ENCODE measurements at regions not wholly inside any gene's neighbourhood (a gene's known extent, or its start where the extent isn't known, plus 50 kb on each side); places are given as distances from the start of the nearest gene placed in this dataset.
"Not testable (repeated sequence)": the region's sequence is repeated elsewhere in the genome, so short reads cannot be mapped to it uniquely, and the experiment has no call there.

GRCh38 chr18:23311351-23312121 lies 141.6 kb upstream of the RIOK3 start:
- DNase-seq: no peak

DNA sequence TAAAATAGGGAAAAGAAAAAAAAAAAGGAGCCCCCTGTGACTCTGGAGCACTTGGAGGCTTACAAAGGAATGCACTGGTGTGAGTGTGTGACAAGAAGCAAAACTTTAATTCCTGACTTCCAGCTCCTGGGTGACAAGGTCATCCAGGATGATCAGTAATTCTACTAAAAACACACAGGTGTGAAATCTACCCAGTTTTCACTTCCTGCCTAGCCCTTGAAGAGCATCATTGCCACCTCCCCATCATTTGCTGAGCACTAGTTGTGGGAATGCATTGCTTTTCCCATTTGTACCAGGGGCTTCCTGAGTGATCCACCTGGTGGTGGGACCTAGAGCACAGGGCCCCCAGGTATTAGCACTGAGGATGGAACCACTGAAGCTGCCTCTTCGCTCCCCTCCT lies 139.7 kb upstream of the RIOK3 start:
- DNase-seq: no peak

DNA sequence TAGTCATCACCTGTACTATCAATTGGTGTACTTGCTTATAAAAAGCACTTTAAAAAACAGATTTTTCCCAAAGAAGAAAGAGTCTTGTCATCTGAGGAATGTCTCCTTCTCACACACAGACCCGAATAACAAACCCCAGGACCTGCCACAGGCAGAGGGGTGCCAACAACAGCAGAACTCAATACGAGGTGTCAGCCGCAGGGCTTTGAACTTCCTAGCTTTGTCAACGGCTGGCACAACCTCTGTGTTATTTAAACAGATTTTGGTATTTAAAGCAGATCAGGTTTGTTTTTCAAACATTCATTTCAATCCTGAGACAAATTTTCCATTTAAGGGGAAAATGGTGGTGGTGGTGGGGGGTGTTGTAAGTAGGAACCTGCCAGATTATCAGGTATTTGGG lies 138.4 kb upstream of the RIOK3 start:
- DNase-seq: no peak

GRCh38 chr18:23316316-23316715 lies 136.8 kb upstream of the RIOK3 start:
- no peak for DNase-seq

- no peak for DNase-seq
Measured at GRCh38 chr18:23316988-23317387, 136.1 kb upstream of the RIOK3 start.

- DNase-seq: no peak
Measured at GRCh38 chr18:23317975-23318675, 135.0 kb upstream of the RIOK3 start.

DNA sequence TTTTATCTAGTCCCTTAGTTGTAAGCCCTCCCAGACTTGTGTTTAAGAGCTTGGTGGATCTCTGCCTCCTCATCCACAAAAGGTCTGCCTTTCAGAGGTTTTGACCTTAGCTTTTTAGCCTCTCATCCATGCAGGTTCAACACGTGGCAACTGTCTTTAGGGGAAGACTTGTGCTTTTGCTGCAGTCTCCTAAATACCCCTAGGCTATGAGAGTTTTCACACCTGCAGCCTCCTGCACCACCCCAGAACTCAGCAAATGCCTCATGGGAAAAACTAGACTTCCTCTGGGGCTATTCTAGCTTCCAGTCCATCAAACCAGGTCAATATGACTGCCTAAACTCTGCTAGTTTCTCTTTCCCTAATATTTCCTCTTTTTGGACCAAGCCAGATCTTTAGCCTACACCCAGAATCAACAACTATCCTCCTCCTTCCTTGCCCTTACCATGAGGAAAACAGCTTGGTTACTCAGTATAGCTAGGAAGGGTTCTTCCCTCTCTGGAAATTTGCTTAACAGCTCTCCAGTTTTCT lies 132.3 kb upstream of the RIOK3 start:
- DNase-seq: no peak

- no peak for DNase-seq
Measured at GRCh38 chr18:23321996-23322395, 131.1 kb upstream of the RIOK3 start.

- DNase-seq: no peak
Measured at GRCh38 chr18:23324056-23324811, 128.9 kb upstream of the RIOK3 start.

GRCh38 chr18:23324861-23325260 lies 128.2 kb upstream of the RIOK3 start:
- DNase-seq: no peak

DNA sequence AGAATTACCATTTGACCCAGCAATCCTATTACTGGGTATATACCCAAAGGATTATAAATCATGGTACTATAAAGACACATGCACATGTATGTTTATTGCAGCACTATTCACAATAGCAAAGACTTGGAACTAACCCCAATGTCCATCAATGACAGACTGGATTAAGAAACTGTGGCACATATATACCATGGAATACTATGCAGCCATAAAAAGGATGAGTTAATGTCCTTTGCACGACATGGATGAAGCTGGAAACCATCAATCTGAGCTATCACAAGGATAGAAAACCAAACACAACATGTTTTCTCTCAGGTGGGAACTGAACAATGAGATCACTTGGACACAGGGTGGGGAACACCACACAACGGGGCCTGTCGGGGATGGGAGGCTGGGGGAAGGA lies 123.4 kb upstream of the RIOK3 start:
- DNase-seq: not testable (repeated sequence)

DNA sequence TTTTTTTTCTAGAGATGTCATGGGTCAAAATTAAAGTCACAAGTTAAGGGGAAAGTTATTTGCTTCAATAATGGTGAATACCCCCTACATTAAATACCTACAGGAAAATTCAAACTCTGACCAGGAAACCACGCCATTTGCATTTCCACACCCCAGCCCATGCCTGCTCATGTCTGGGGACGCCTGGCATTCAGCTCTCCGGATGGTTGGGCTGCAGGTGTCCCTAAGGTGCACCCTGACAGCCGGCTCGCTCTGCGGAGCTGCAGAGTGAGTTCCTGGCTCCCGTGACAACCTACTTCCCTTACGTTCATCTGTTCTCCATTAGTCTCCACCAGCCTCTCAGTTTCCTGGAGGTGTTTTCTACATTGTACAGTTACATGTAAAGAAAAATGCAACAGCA lies 122.7 kb upstream of the RIOK3 start:
- no peak for DNase-seq

- DNase-seq: no peak
Measured at GRCh38 chr18:23331091-23331920, 121.8 kb upstream of the RIOK3 start.

DNA sequence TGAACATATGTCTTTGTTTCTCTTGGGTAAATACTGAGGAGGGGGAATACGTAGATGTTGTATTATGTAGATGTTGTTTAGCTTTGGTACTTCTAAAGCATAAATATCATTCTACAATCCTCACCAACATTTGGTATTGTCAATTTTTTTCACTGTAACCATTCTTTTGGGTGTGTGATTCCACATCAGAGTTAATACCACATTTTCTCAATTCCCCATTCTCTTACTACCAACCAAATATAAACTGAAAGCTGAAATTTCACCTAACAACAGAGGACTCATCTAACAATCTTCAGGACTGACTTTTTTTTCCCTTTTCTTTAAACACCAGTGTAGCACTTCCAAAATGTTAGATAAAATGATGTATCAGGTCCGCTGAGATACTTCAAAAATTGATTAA lies 120.7 kb upstream of the RIOK3 start:
- no peak for DNase-seq

- DNase-seq: no peak
Measured at GRCh38 chr18:23333827-23334226, 119.3 kb upstream of the RIOK3 start.

DNA sequence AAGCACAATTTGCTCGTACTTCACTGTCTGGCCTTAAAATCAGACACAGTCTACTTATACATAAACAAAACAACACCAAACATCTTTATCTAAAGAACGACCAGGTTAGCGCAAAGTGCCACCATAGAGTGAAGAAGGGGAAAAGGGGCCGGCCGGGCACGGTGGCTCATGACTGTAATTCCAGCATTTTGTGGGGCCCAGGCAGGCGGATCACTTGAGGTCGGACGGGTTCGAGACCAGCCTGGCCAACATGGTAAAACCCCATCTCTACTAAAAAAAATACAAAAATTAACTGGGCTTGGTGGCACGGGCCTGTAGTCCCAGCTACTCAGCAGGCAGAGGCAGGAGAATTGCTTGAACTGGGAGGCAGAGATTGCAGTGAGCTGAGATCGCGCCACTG lies 118.5 kb upstream of the RIOK3 start:
- DNase-seq: no peak

- no peak for DNase-seq
Measured at GRCh38 chr18:23336101-23336500, 117.0 kb upstream of the RIOK3 start.

DNA sequence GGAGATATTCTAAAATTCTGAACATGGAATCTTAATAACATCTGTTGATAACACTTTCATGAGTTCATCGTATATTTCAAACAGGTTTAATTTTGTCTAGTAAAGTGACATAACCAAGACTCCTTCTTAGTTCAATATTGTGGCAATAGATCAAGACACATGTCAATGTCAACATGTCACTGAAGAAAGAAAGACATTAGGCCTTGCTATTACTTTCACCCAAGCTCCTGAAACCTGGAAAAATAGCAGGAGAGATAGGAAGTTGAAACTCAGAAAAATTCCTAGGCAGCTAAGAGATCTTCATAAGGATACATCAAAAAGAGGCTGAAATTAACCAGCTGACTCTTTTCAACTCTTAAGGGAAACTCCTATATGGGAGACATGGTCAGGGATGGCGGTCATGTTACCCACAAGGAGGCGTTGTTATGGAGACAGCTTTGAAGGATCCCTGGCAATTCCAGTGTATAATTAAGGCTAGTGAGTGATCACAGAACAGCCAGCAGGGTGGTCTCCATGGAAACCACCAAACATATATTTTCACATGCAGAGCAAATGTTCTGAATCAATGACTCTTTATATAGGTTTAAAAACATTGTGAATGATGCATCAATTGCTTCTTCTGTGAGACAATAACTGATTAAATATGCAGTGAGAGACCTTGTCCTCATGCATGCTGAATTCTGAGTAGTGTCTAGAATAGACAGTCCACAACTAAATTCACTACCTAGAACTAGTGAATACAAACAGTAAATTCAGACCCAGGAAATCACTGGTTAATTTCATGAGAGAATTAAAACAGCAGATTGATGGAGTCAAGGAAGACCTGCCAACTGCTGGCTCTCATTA lies 115.3 kb upstream of the RIOK3 start:
- no peak for DNase-seq

GRCh38 chr18:23340661-23341060 lies 112.4 kb upstream of the RIOK3 start:
- no peak for DNase-seq

DNA sequence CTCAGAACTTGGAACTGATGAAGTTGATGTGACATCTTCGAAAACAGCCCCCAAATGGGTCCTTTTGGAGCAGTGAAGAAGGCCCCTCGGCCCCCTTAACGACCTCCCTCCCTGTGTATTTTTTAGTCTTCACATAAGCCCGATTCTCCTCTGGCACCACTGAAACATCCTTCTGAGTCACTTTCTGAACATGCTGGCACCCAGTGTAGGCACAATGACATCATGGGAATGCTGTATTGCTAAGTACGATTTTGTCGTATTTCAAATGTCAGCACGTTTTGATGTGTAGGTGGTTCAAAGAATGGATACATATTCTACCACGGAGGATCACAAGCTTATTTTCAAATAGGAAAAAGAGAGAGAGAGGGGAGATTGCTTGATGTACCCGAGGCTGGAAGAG lies 111.7 kb upstream of the RIOK3 start:
- DNase-seq: no peak

GRCh38 chr18:23341983-23342382 lies 111.1 kb upstream of the RIOK3 start:
- DNase-seq: no peak

Data from C1 segment of cervical spinal cord (tissue), 14 donors.